Germinal center (tissue), 1 donor: ENCODE measurements at regions not wholly inside any gene's neighbourhood (a gene's known extent, or its start where the extent isn't known, plus 50 kb on each side); places are given as distances from the start of the nearest gene placed in this dataset.
"Not testable (repeated sequence)": the region's sequence is repeated elsewhere in the genome, so short reads cannot be mapped to it uniquely, and the experiment has no call there.

ENCODE experiments used
- DNase-seq: peaks from one replicate; pipeline ENCODE4 v3.0.0; 2012; ENCODE audit warnings: mixed read lengths, low spot score

- no peak for DNase-seq
Observed at GRCh38 chr13:53276265-53276664, 247.7 kb downstream of the OLFM4 start.

- no peak for DNase-seq
Observed at GRCh38 chr13:53281677-53282076, 253.1 kb downstream of the OLFM4 start.

GRCh38 chr13:53285896-53286430 lies 257.4 kb downstream of the OLFM4 start:
- DNase-seq: no peak

- no peak for DNase-seq
Observed at GRCh38 chr13:53298396-53298795, 269.8 kb downstream of the OLFM4 start.

- no peak for DNase-seq
Observed at GRCh38 chr13:53301449-53301848, 272.8 kb downstream of the OLFM4 start.

GRCh38 chr13:53305419-53305818 lies 276.8 kb downstream of the OLFM4 start:
- not testable (repeated sequence) for DNase-seq

- no peak for DNase-seq
Observed at GRCh38 chr13:53310786-53311185, 282.2 kb downstream of the OLFM4 start.

GRCh38 chr13:53311561-53311960 lies 282.9 kb downstream of the OLFM4 start:
- no peak for DNase-seq

- DNase-seq: no peak
Observed at GRCh38 chr13:53321296-53321801, 292.7 kb downstream of the OLFM4 start.

GRCh38 chr13:53324656-53325055 lies 296.0 kb downstream of the OLFM4 start:
- DNase-seq: no peak

GRCh38 chr13:53326716-53327115 lies 298.1 kb downstream of the OLFM4 start:
- DNase-seq: no peak

- no peak for DNase-seq
Observed at GRCh38 chr13:53327680-53328315, 299.2 kb downstream of the OLFM4 start.

GRCh38 chr13:53336441-53337160 lies 308.0 kb downstream of the OLFM4 start:
- no peak for DNase-seq

- DNase-seq: no peak
Observed at GRCh38 chr13:53338760-53339159, 310.1 kb downstream of the OLFM4 start.

GRCh38 chr13:53340505-53341143 lies 312.0 kb downstream of the OLFM4 start:
- no peak for DNase-seq

GRCh38 chr13:53341144-53341510 lies 312.5 kb downstream of the OLFM4 start:
- no peak for DNase-seq

GRCh38 chr13:53342623-53343360 lies 314.2 kb downstream of the OLFM4 start:
- no peak for DNase-seq

GRCh38 chr13:53343361-53343744 lies 314.7 kb downstream of the OLFM4 start:
- DNase-seq: no peak

- DNase-seq: no peak
Observed at GRCh38 chr13:53351021-53351420, 322.4 kb downstream of the OLFM4 start.

- DNase-seq: no peak
Observed at GRCh38 chr13:53357582-53357981, 329.0 kb downstream of the OLFM4 start.

- no peak for DNase-seq
Observed at GRCh38 chr13:53368948-53369347, 340.3 kb downstream of the OLFM4 start.

- DNase-seq: no peak
Observed at GRCh38 chr13:53379485-53379884, 350.9 kb downstream of the OLFM4 start.
